MCF 10A (cell line): ENCODE measurements at regions not wholly inside any gene's neighbourhood (a gene's known extent, or its start where the extent isn't known, plus 50 kb on each side); places are given as distances from the start of the nearest gene placed in this dataset.

Experiments
- BruUV-seq: library from RNA; stranded (reverse); fragments of 400-500 nt; replicated peaks from 2 replicates; lab custom pipeline; 2021; lab: Mats Ljungman, UMichigan
- CTCF ChIA-PET: fragments of 300-600 bp; sonication (Branson Sonifier 250); formaldehyde crosslinking; extraction: SDS; loops from one replicate; lab custom pipeline; 2021; ENCODE audit warnings: antibody characterized with exemption, inconsistent platforms; lab: Yijun Ruan, JAX
- POLR2A ChIA-PET: fragments of 300-600, 350-650 bp; sonication (Branson Sonifier 250); formaldehyde crosslinking; extraction: SDS; loops from one replicate; lab custom pipeline; 2020; ENCODE audit warnings: antibody characterized with exemption, inconsistent platforms; lab: Yijun Ruan, JAX
- DNase-seq: peaks from one replicate; pipeline ENCODE4 v3.0.0-alpha.2; 2018; ENCODE audit not compliant: unreplicated experiment
- H3K27ac Mint-ChIP-seq: one replicate; pipeline ENCODE4 v1.8.0; 2022; ENCODE audit warnings: mild to moderate bottlenecking, low read depth, mixed read lengths; ENCODE audit not compliant: unreplicated experiment
- H3K27me3 Mint-ChIP-seq: one replicate; pipeline ENCODE4 v1.8.0; 2022; ENCODE audit warnings: mixed read lengths; ENCODE audit not compliant: insufficient read depth, unreplicated experiment
- H3K36me3 Mint-ChIP-seq: one replicate; pipeline ENCODE4 v1.8.0; 2022; ENCODE audit warnings: mild to moderate bottlenecking, moderate library complexity, mixed read lengths; ENCODE audit not compliant: insufficient read depth, unreplicated experiment
- H3K4me1 Mint-ChIP-seq: one replicate; pipeline ENCODE4 v1.8.0; 2022; ENCODE audit warnings: mixed read lengths; ENCODE audit not compliant: insufficient read depth, unreplicated experiment
- H3K4me3 Mint-ChIP-seq: one replicate; pipeline ENCODE4 v1.8.0; 2022; ENCODE audit warnings: mild to moderate bottlenecking, moderate library complexity, mixed read lengths; ENCODE audit not compliant: unreplicated experiment
- H3K9me3 Mint-ChIP-seq: one replicate; pipeline ENCODE4 v1.8.0; 2022; ENCODE audit warnings: mixed read lengths; ENCODE audit not compliant: unreplicated experiment
- CTCF ChIP-seq: fragments of 200-600 bp; IDR thresholded peaks from one replicate; pipeline ENCODE4 v1.8.0; 2022; ENCODE audit warnings: antibody characterized with exemption, mild to moderate bottlenecking; ENCODE audit not compliant: unreplicated experiment
- intact Hi-C: fragments of 100-400 bp; cut with micrococcal nuclease; formaldehyde crosslinking; loops from 2 replicates; pipeline ENCODE4 v1.14.1; 2022

- no peak overlapping the region for H3K4me3 Mint-ChIP-seq
- no peak for TF ChIP-seq CTCF
- no peak for DNase-seq
- H3K4me1 Mint-ChIP-seq = no peaks in the 10 kb centered on the region
- ChIA-PET CTCF (no interaction called here), POLR2A (no interaction called here)
- intact Hi-C loops = no loop called here
- H3K9me3 Mint-ChIP-seq = peaks cover 10% of the 10 kb centered on the region
- no peaks in the 10 kb centered on the region for H3K27me3 Mint-ChIP-seq
- no peak overlapping the region for H3K27ac Mint-ChIP-seq
- BruUV-seq = no TSS peak
- no peaks in the 10 kb centered on the region for H3K36me3 Mint-ChIP-seq
Measured at GRCh38 chr5:30831605-30832004, 361.9 kb upstream of the CDH6 start.

GRCh38 chr5:30831123-30831522, 362.4 kb upstream of the CDH6 start:
- H3K4me1 Mint-ChIP-seq = no peaks in the 10 kb centered on the region
- H3K27me3 Mint-ChIP-seq = no peaks in the 10 kb centered on the region
- POLR2A ChIA-PET = no interaction called here
- intact Hi-C loops = no loop called here
- BruUV-seq = no TSS peak
- no peak overlapping the region for H3K4me3 Mint-ChIP-seq
- no peak for TF ChIP-seq CTCF
- H3K27ac Mint-ChIP-seq = no peak overlapping the region
- H3K9me3 Mint-ChIP-seq = peaks cover 10% of the 10 kb centered on the region
- CTCF ChIA-PET = no interaction called here
- no peaks in the 10 kb centered on the region for H3K36me3 Mint-ChIP-seq
- DNase-seq = no peak

GRCh38 chr5:30811298-30811697, 382.2 kb upstream of the CDH6 start:
- intact Hi-C loops = no loop called here
- DNase-seq = no peak
- BruUV-seq = no TSS peak
- no peak overlapping the region for H3K4me3 Mint-ChIP-seq
- ChIA-PET POLR2A (no interaction called here), CTCF (interaction anchor here (1.1 kb wide), 1 partner anchor 9 kb away, joined by 3 read pairs; no protein-coding TSS in a partner anchor)
- no peaks in the 10 kb centered on the region for H3K27me3 Mint-ChIP-seq
- no peaks in the 10 kb centered on the region for H3K4me1 Mint-ChIP-seq
- no peaks in the 10 kb centered on the region for H3K36me3 Mint-ChIP-seq
- no peak for TF ChIP-seq CTCF
- no peak overlapping the region for H3K27ac Mint-ChIP-seq
- H3K9me3 Mint-ChIP-seq = peaks cover 5% of the 10 kb centered on the region

- H3K4me3 Mint-ChIP-seq = no peak overlapping the region
- no peak for DNase-seq
- intact Hi-C loops = no loop called here
- CTCF ChIA-PET = interaction anchor here (0.7 kb wide), 1 partner anchor 169 kb away, joined by 5 read pairs; no protein-coding TSS in a partner anchor
- BruUV-seq = no TSS peak
- POLR2A ChIA-PET = no interaction called here
- peaks cover 5% of the 10 kb centered on the region for H3K9me3 Mint-ChIP-seq
- H3K4me1 Mint-ChIP-seq = no peaks in the 10 kb centered on the region
- H3K27me3 Mint-ChIP-seq = no peaks in the 10 kb centered on the region
- no peak overlapping the region for H3K27ac Mint-ChIP-seq
- TF ChIP-seq CTCF = no peak
- no peaks in the 10 kb centered on the region for H3K36me3 Mint-ChIP-seq
Measured at GRCh38 chr5:30809933-30810332, 383.6 kb upstream of the CDH6 start.
